ENCODE measurements at regions not wholly inside any gene's neighbourhood (a gene's known extent, or its start where the extent isn't known, plus 50 kb on each side); places are given as distances from the start of the nearest gene placed in this dataset.

GRCh38 chr6:105452924-105453756, 50.3 kb upstream of the PREP start:
- peak; percentile 27 for DNase-seq (ENCODE audit: low spot score)
